ENCODE measurements at regions not wholly inside any gene's neighbourhood (a gene's known extent, or its start where the extent isn't known, plus 50 kb on each side); places are given as distances from the start of the nearest gene placed in this dataset.
A peak's percentile ranks its signal among the peaks of the same experiment; 100 is the strongest.
"Not testable (repeated sequence)": the region's sequence is repeated elsewhere in the genome, so short reads cannot be mapped to it uniquely, and the experiment has no call there.

DNA sequence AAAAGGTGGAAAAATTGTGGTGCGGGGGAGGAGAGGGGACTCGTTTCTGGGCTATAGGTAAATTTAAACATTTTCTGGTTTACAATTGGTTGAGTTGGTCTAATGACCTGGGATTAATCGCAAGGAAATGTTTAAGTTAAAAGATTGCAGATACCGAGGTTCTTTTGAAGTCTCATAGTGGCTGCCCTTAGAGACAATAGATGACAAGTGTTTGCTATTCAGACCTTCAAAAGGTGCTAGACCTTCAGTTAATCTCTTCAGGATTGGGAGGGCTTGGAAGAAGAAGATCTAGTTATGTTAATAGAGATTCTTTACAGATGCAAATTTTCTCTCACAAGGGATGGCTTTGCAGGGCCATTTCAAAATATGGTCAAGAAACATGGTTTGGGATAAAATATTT lies 2286.1 kb upstream of the AGA start:
- H3K36me3 ChIP-seq (ENCODE audit: insufficient read depth, insufficient read length, low read length): no peaks in the 10 kb centered on the region
- H3K9me3 ChIP-seq (ENCODE audit: insufficient read depth, low read length): peaks cover 5% of the 10 kb centered on the region; the same call in 1 of the 2 replicates
- no peak overlapping the region for H3K9ac ChIP-seq (ENCODE audit: insufficient read length, low read depth)
- peak; percentile 5 for DNase-seq (ENCODE audit: low read depth, low spot score)
- no peak overlapping the region for H3K4me3 ChIP-seq (ENCODE audit: insufficient read length, low read depth)
- no peaks in the 10 kb centered on the region for H3K27me3 ChIP-seq (ENCODE audit: insufficient read depth, insufficient read length)
- TF ChIP-seq ZNF274 (IDR thresholded peaks at IDR 0.05; ENCODE audit: low read depth, low read length): no peak
- TF ChIP-seq SUZ12 (IDR thresholded peaks at IDR 0.05; ENCODE audit: extremely low read depth, insufficient read depth, insufficient read length): no peak
- H3K4me1 ChIP-seq (ENCODE audit: insufficient read depth, insufficient read length): no peaks in the 10 kb centered on the region

DNA sequence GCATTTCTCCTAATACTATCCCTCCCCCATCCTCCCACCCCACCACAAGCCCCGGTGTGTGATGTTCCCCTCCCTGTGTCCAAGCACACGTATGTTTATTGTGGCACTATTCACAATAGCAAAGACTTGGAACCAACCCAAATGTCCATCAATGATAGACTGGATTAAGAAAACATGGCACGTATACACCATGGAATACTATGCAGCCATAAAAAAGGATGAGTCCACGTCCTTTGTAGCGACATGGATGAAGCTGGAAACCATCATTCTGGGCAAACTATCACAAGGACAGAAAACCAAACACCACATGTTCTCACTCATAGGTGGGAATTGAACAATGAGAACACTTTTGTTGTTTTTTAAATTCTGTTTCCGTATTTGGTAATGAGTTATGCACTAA lies 2294.6 kb upstream of the AGA start:
- not testable (repeated sequence) for H3K9me3 ChIP-seq (ENCODE audit: insufficient read depth, low read length); DNase-seq (ENCODE audit: low read depth, low spot score); H3K27me3 ChIP-seq (ENCODE audit: insufficient read depth, insufficient read length); H3K9ac ChIP-seq (ENCODE audit: insufficient read length, low read depth); H3K4me3 ChIP-seq (ENCODE audit: insufficient read length, low read depth); H3K4me1 ChIP-seq (ENCODE audit: insufficient read depth, insufficient read length); H3K36me3 ChIP-seq (ENCODE audit: insufficient read depth, insufficient read length, low read length)

- Histone ChIP-seq H3K36me3 (ENCODE audit: insufficient read depth, insufficient read length, low read length) (no peaks in the 10 kb centered on the region), H3K9ac (ENCODE audit: insufficient read length, low read depth) (no peak overlapping the region), H3K4me3 (ENCODE audit: insufficient read length, low read depth) (no peak overlapping the region), H3K4me1 (ENCODE audit: insufficient read depth, insufficient read length) (no peaks in the 10 kb centered on the region), H3K27me3 (ENCODE audit: insufficient read depth, insufficient read length) (no peaks in the 10 kb centered on the region), H3K9me3 (ENCODE audit: insufficient read depth, low read length) (no peaks in the 10 kb centered on the region)
- DNase-seq (ENCODE audit: low read depth, low spot score): no peak
- TF ChIP-seq YY1 (IDR thresholded peaks at IDR 0.05; ENCODE audit: insufficient read depth, insufficient read length) (no peak), SUZ12 (IDR thresholded peaks at IDR 0.05; ENCODE audit: extremely low read depth, insufficient read depth, insufficient read length) (no peak), ZNF274 (IDR thresholded peaks at IDR 0.05; ENCODE audit: low read depth, low read length) (no peak)
Measured at GRCh38 chr4:179738822-179739221, 2296.6 kb upstream of the AGA start.

- Histone ChIP-seq H3K9ac (ENCODE audit: insufficient read length, low read depth) (no peak overlapping the region), H3K4me3 (ENCODE audit: insufficient read length, low read depth) (no peak overlapping the region), H3K36me3 (ENCODE audit: insufficient read depth, insufficient read length, low read length) (no peaks in the 10 kb centered on the region), H3K27me3 (ENCODE audit: insufficient read depth, insufficient read length) (no peaks in the 10 kb centered on the region), H3K9me3 (ENCODE audit: insufficient read depth, low read length) (no peaks in the 10 kb centered on the region), H3K4me1 (ENCODE audit: insufficient read depth, insufficient read length) (no peaks in the 10 kb centered on the region)
- DNase-seq (ENCODE audit: low read depth, low spot score): no peak
- no peak for TF ChIP-seq YY1 (IDR thresholded peaks at IDR 0.05; ENCODE audit: insufficient read depth, insufficient read length)
Measured at GRCh38 chr4:179747218-179747910, 2305.1 kb upstream of the AGA start.

- no peak overlapping the region for H3K9ac ChIP-seq (ENCODE audit: insufficient read length, low read depth)
- no peaks in the 10 kb centered on the region for H3K27me3 ChIP-seq (ENCODE audit: insufficient read depth, insufficient read length)
- no peaks in the 10 kb centered on the region for H3K9me3 ChIP-seq (ENCODE audit: insufficient read depth, low read length)
- TF ChIP-seq YY1 (IDR thresholded peaks at IDR 0.05; ENCODE audit: insufficient read depth, insufficient read length): no peak
- TF ChIP-seq ZNF274 (IDR thresholded peaks at IDR 0.05; ENCODE audit: low read depth, low read length): no peak
- TF ChIP-seq SUZ12 (IDR thresholded peaks at IDR 0.05; ENCODE audit: extremely low read depth, insufficient read depth, insufficient read length): no peak
- no peaks in the 10 kb centered on the region for H3K36me3 ChIP-seq (ENCODE audit: insufficient read depth, insufficient read length, low read length)
- DNase-seq (ENCODE audit: low read depth, low spot score): no peak
- no peaks in the 10 kb centered on the region for H3K4me1 ChIP-seq (ENCODE audit: insufficient read depth, insufficient read length)
- no peak overlapping the region for H3K4me3 ChIP-seq (ENCODE audit: insufficient read length, low read depth)
Measured at GRCh38 chr4:179748837-179749236, 2306.6 kb upstream of the AGA start.

DNA sequence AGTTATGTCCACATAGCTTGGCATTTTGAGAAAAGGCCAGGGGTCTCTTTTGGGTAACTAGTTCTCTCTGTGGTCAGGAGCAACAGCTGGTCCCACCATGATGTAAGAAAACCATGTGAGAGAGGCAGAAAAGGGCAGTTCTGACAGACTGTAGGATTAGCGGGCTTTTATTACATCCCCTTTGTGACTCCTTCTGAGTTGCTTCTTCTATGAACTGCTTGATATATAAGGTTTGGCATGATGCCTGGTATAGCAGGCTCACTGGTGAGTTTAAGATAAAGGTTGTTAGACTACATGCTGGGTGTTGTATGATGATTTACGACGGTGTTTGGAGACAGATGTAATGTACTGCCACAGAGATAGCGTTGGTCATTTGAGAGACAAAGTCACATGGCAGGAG lies 2308.1 kb upstream of the AGA start:
- Histone ChIP-seq H3K4me3 (ENCODE audit: insufficient read length, low read depth) (no peak overlapping the region), H3K36me3 (ENCODE audit: insufficient read depth, insufficient read length, low read length) (no peaks in the 10 kb centered on the region), H3K27me3 (ENCODE audit: insufficient read depth, insufficient read length) (no peaks in the 10 kb centered on the region), H3K9me3 (ENCODE audit: insufficient read depth, low read length) (no peaks in the 10 kb centered on the region), H3K9ac (ENCODE audit: insufficient read length, low read depth) (no peak overlapping the region), H3K4me1 (ENCODE audit: insufficient read depth, insufficient read length) (no peaks in the 10 kb centered on the region)
- DNase-seq (ENCODE audit: low read depth, low spot score): no peak
- TF ChIP-seq YY1 (IDR thresholded peaks at IDR 0.05; ENCODE audit: insufficient read depth, insufficient read length): no peak
- no peak for TF ChIP-seq ZNF274 (IDR thresholded peaks at IDR 0.05; ENCODE audit: low read depth, low read length)

DNA sequence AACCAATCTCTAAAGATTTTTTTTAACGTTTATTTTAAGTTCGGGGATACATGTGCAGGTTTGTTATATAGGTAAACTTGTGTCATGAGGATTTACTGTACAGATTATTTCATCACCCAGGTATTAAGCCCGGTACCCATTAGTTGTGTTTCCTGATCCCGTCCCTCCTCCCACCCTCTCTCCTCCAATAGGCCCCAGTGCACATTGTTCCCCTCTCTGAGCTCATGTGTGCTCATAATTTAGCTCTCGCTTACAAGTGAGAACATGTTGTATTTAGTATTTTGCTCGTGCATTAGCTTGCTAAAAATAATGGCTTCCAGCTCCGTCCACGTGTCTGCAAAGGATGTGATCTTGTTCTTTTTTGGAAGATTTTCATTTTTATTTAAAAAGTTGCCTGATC lies 2309.4 kb upstream of the AGA start:
- no peak overlapping the region for H3K4me3 ChIP-seq (ENCODE audit: insufficient read length, low read depth)
- H3K27me3 ChIP-seq (ENCODE audit: insufficient read depth, insufficient read length): no peaks in the 10 kb centered on the region
- DNase-seq (ENCODE audit: low read depth, low spot score): no peak
- no peaks in the 10 kb centered on the region for H3K4me1 ChIP-seq (ENCODE audit: insufficient read depth, insufficient read length)
- TF ChIP-seq SUZ12 (IDR thresholded peaks at IDR 0.05; ENCODE audit: extremely low read depth, insufficient read depth, insufficient read length): no peak
- no peak for TF ChIP-seq YY1 (IDR thresholded peaks at IDR 0.05; ENCODE audit: insufficient read depth, insufficient read length)
- no peak for TF ChIP-seq ZNF274 (IDR thresholded peaks at IDR 0.05; ENCODE audit: low read depth, low read length)
- H3K9ac ChIP-seq (ENCODE audit: insufficient read length, low read depth): no peak overlapping the region
- no peaks in the 10 kb centered on the region for H3K9me3 ChIP-seq (ENCODE audit: insufficient read depth, low read length)
- H3K36me3 ChIP-seq (ENCODE audit: insufficient read depth, insufficient read length, low read length): no peaks in the 10 kb centered on the region

DNA sequence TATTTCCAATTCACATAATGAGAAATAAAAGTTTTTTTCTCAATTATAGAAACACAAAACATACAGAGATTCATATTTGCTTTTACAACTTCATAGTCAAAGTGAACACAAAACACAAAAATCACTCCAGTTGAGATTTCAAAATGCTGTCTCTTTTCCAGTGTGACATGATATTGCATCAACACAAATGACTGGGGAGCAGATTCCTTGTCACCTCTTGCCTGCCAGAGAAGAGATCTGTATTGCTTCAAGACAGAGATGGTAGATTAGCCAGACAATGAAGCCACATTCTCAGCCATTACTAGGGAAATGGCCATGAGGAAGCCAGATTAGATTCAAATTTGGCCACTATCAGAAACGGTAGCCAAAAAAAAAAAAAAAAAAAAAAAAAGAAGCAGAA lies 2313.1 kb upstream of the AGA start:
- H3K27me3 ChIP-seq (ENCODE audit: insufficient read depth, insufficient read length): no peaks in the 10 kb centered on the region
- no peak for DNase-seq (ENCODE audit: low read depth, low spot score)
- no peak overlapping the region for H3K9ac ChIP-seq (ENCODE audit: insufficient read length, low read depth)
- H3K9me3 ChIP-seq (ENCODE audit: insufficient read depth, low read length): no peaks in the 10 kb centered on the region
- H3K4me1 ChIP-seq (ENCODE audit: insufficient read depth, insufficient read length): no peaks in the 10 kb centered on the region
- no peak overlapping the region for H3K4me3 ChIP-seq (ENCODE audit: insufficient read length, low read depth)
- H3K36me3 ChIP-seq (ENCODE audit: insufficient read depth, insufficient read length, low read length): no peaks in the 10 kb centered on the region
- TF ChIP-seq YY1 (IDR thresholded peaks at IDR 0.05; ENCODE audit: insufficient read depth, insufficient read length): no peak
- no peak for TF ChIP-seq SUZ12 (IDR thresholded peaks at IDR 0.05; ENCODE audit: extremely low read depth, insufficient read depth, insufficient read length)
- TF ChIP-seq ZNF274 (IDR thresholded peaks at IDR 0.05; ENCODE audit: low read depth, low read length): no peak

All from NT2/D1 (cell line).